ENCODE measurements at regions not wholly inside any gene's neighbourhood (a gene's known extent, or its start where the extent isn't known, plus 50 kb on each side); places are given as distances from the start of the nearest gene placed in this dataset.

- TF ChIP-seq POLR2A (IDR thresholded peaks at IDR 0.05) (no peak), CTCF (IDR thresholded peaks at IDR 0.05) (no peak), POLR2AphosphoS5 (IDR thresholded peaks at IDR 0.05) (no peak)
These were observed 153.1 kb upstream of the CXADR start for GRCh38 chr21:17359781-17360180.

Measured in prostate gland (tissue), 2 donors.